ENCODE measurements at regions not wholly inside any gene's neighbourhood (a gene's known extent, or its start where the extent isn't known, plus 50 kb on each side); places are given as distances from the start of the nearest gene placed in this dataset.

- no peak overlapping the region for H3K9ac ChIP-seq (ENCODE audit: control insufficient read depth, insufficient read depth, low read length)
- DNase-seq (ENCODE audit: low read depth, low spot score), result no peak
- no peaks in the 10 kb centered on the region for H3K4me1 ChIP-seq (ENCODE audit: control insufficient read depth, insufficient read depth, low read length)
- H2AFZ ChIP-seq (ENCODE audit: control insufficient read depth, low read depth, low read length), result no peak overlapping the region
- 44% methylated on average over 3 of the region's 3 CpGs for WGBS (ENCODE audit: insufficient coverage, insufficient replicate concordance, low lambda C conversion rate, missing lambda C conversion rate)
- FAIRE-seq, result no peak
- H3K79me2 ChIP-seq (ENCODE audit: control insufficient read depth, insufficient read depth, low read length), result no peaks in the 10 kb centered on the region
- intact Hi-C loops (cut with micrococcal nuclease; ENCODE audit: unreplicated experiment), result no loop called here
- ChIA-PET POLR2A (no interaction called here), SMC1A (ENCODE audit: uncharacterized antibody, unreplicated experiment) (interaction anchor here (2.1 kb wide), 1 partner anchor 8 kb away, joined by 5 read pairs; no protein-coding TSS in a partner anchor), RAD21 (ENCODE audit: unreplicated experiment) (no interaction called here), CTCF (no interaction called here)
- in situ Hi-C loops (cut with MboI), result no loop called here
- H3K36me3 ChIP-seq (ENCODE audit: control insufficient read depth in 2 of 2, insufficient read depth in 2 of 2, low read length in 1 of 2), result no peaks in the 10 kb centered on the region
- BruUV-seq (replicated peaks), result no TSS peak
- H3K4me2 ChIP-seq (ENCODE audit: control insufficient read depth, insufficient read depth), result no peak overlapping the region
- ATAC-seq, result no peak
- H3K27ac ChIP-seq (ENCODE audit: control insufficient read depth, insufficient read depth), result no peak overlapping the region
- no peak overlapping the region for H3K4me3 ChIP-seq
- H3K9me3 ChIP-seq (replicated peaks; ENCODE audit: control insufficient read depth, insufficient read depth, low read length), result no peaks in the 10 kb centered on the region
- no peaks in the 10 kb centered on the region for H3K27me3 ChIP-seq (replicated peaks in 1 of 2; ENCODE audit: control insufficient read depth in 2 of 2, insufficient read depth in 2 of 2, low read length in 1 of 2)
- H4K20me1 ChIP-seq (ENCODE audit: control insufficient read depth, insufficient read depth), result no peaks in the 10 kb centered on the region
- TF ChIP-seq, protein P1, sequence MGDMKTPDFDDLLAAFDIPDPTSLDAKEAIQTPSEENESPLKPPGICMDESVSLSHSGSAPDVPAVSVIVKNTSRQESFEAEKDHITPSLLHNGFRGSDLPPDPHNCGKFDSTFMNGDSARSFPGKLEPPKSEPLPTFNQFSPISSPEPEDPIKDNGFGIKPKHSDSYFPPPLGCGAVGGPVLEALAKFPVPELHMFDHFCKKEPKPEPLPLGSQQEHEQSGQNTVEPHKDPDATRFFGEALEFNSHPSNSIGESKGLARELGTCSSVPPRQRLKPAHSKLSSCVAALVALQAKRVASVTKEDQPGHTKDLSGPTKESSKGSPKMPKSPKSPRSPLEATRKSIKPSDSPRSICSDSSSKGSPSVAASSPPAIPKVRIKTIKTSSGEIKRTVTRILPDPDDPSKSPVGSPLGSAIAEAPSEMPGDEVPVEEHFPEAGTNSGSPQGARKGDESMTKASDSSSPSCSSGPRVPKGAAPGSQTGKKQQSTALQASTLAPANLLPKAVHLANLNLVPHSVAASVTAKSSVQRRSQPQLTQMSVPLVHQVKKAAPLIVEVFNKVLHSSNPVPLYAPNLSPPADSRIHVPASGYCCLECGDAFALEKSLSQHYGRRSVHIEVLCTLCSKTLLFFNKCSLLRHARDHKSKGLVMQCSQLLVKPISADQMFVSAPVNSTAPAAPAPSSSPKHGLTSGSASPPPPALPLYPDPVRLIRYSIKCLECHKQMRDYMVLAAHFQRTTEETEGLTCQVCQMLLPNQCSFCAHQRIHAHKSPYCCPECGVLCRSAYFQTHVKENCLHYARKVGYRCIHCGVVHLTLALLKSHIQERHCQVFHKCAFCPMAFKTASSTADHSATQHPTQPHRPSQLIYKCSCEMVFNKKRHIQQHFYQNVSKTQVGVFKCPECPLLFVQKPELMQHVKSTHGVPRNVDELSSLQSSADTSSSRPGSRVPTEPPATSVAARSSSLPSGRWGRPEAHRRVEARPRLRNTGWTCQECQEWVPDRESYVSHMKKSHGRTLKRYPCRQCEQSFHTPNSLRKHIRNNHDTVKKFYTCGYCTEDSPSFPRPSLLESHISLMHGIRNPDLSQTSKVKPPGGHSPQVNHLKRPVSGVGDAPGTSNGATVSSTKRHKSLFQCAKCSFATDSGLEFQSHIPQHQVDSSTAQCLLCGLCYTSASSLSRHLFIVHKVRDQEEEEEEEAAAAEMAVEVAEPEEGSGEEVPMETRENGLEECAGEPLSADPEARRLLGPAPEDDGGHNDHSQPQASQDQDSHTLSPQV (IDR thresholded peaks at IDR 0.05), result no peak
- TF ChIP-seq POLR2AphosphoS5 (IDR thresholded peaks at IDR 0.05; ENCODE audit: low read length), result no peak
- no peak for TF ChIP-seq E2F8 (IDR thresholded peaks at IDR 0.05; ENCODE audit: low read depth, partially characterized antibody)
- no peak for TF ChIP-seq EZH2 (IDR thresholded peaks at IDR 0.05; ENCODE audit: borderline replicate concordance, control insufficient read depth, low read depth, low read length)
- no peak for TF ChIP-seq PML (IDR thresholded peaks at IDR 0.05; ENCODE audit: low read length)
- no peak for TF ChIP-seq RB1 (IDR thresholded peaks at IDR 0.05; ENCODE audit: borderline replicate concordance)
- TF ChIP-seq SREBF2 (IDR thresholded peaks at IDR 0.05; ENCODE audit: low read length), result no peak
- TF ChIP-seq ZBTB11 (CRISPR knock-in tag; IDR thresholded peaks at IDR 0.05), result no peak
- TF ChIP-seq NFXL1 (IDR thresholded peaks at IDR 0.05; ENCODE audit: borderline replicate concordance), result no peak
- no peak for TF ChIP-seq MTA2 (IDR thresholded peaks at IDR 0.05; ENCODE audit: low read depth)
- no peak for TF ChIP-seq SREBF1 (IDR thresholded peaks at IDR 0.05; ENCODE audit: low read length)
Measured at GRCh38 chr6:98650941-98651340, 183.4 kb upstream of the POU3F2 start.

All from GM12878 (cell line).